HepG2 (cell line): ENCODE measurements at regions not wholly inside any gene's neighbourhood (a gene's known extent, or its start where the extent isn't known, plus 50 kb on each side); places are given as distances from the start of the nearest gene placed in this dataset.
A peak's percentile ranks its signal among the peaks of the same experiment; 100 is the strongest.

ENCODE experiments used
- BCL6 ChIP-seq: IDR thresholded peaks from 2 replicates; pipeline ENCODE4 v1.6.1; 2016; ENCODE audit warnings: missing genetic modification reagents, missing compliant biosample characterization
- CREB1 ChIP-seq, 2 experiments: fragments of 450-650 bp in 1 of 2; IDR thresholded peaks; 2 replicates each; pipeline ENCODE4 v1.6.1; 2016 to 2017; ENCODE audit warnings: control low read depth in 1 of 2, mild to moderate bottlenecking in 1 of 2, missing compliant biosample characterization in 1 of 2, missing genetic modification characterization in 1 of 2
- CREM ChIP-seq, 2 experiments: sonication (generic) in 1 of 2; formaldehyde crosslinking in 1 of 2; IDR thresholded peaks; 2 replicates each; pipeline versions ENCODE4 v1.4.0 to v1.6.1; 2016 to 2020; ENCODE audit warnings: antibody characterized with exemption in 1 of 2, mild to moderate bottlenecking in 1 of 2, missing genetic modification reagents in 1 of 2
- EHMT2 ChIP-seq: fragments of 200-600 bp; sonication (generic); IDR thresholded peaks from 2 replicates; pipeline ENCODE4 v1.7.0; 2017; ENCODE audit warnings: antibody characterized with exemption, low read depth, low read length, borderline replicate concordance
- FOXJ3 ChIP-seq: sonication (generic); formaldehyde crosslinking; IDR thresholded peaks from 2 replicates; pipeline ENCODE4 v1.4.0; 2020; ENCODE audit warnings: missing genetic modification reagents, mild to moderate bottlenecking, borderline replicate concordance
- HCFC1 ChIP-seq: fragments of 150-350 bp; IDR thresholded peaks from 2 replicates; pipeline ENCODE4 v1.6.1; 2014; ENCODE audit warnings: low read depth, low read length
- HNF1A ChIP-seq, 2 experiments: sonication (generic) in 1 of 2; formaldehyde crosslinking in 1 of 2; IDR thresholded peaks; 2 replicates each; pipeline versions ENCODE4 v1.4.0 to v1.6.1; 2016 to 2020; ENCODE audit warnings: borderline replicate concordance in 1 of 2, low read depth in 1 of 2, mild to moderate bottlenecking in 1 of 2, missing genetic modification reagents in 1 of 2
- PAXIP1 ChIP-seq: sonication (generic); formaldehyde crosslinking; conservative IDR thresholded peaks from 2 replicates; pipeline ENCODE4 v1.4.0; 2020; ENCODE audit warnings: mild to moderate bottlenecking, missing genetic modification reagents, moderate library complexity
- RFX5 ChIP-seq: IDR thresholded peaks from 2 replicates; pipeline ENCODE4 v1.6.1; 2011; ENCODE audit warnings: low read depth, low read length, improper control_type of control experiment
- RXRB ChIP-seq: IDR thresholded peaks from 2 replicates; pipeline ENCODE4 v1.6.1; 2016; ENCODE audit warnings: borderline replicate concordance, missing genetic modification reagents, missing compliant biosample characterization
- SIX1 ChIP-seq: sonication (generic); formaldehyde crosslinking; IDR thresholded peaks from 2 replicates; pipeline ENCODE4 v1.4.0; 2020; ENCODE audit warnings: missing genetic modification reagents, borderline replicate concordance
- SOX5 ChIP-seq: IDR thresholded peaks from 2 replicates; pipeline ENCODE4 v1.6.1; 2016; ENCODE audit warnings: borderline replicate concordance
- ZFP1 ChIP-seq: IDR thresholded peaks from 2 replicates; pipeline ENCODE4 v1.6.1; 2016
- ZGPAT ChIP-seq: IDR thresholded peaks from 2 replicates; pipeline ENCODE4 v1.6.1; 2016; ENCODE audit warnings: mild to moderate bottlenecking
- ZNF180 ChIP-seq: sonication (generic); formaldehyde crosslinking; IDR thresholded peaks from 2 replicates; pipeline ENCODE4 v1.4.0; 2020; ENCODE audit warnings: low read depth, missing genetic modification reagents, borderline replicate concordance
- ZNF652 ChIP-seq: IDR thresholded peaks from 2 replicates; pipeline ENCODE4 v1.6.1; 2016; ENCODE audit warnings: low read depth, borderline replicate concordance
- ZUFSP ChIP-seq: sonication (generic); formaldehyde crosslinking; IDR thresholded peaks from 2 replicates; pipeline ENCODE4 v1.9.0; 2021; ENCODE audit warnings: missing genetic modification reagents, mild to moderate bottlenecking, borderline replicate concordance

- TF ChIP-seq PAXIP1 (peak; percentile 83), HCFC1 (no peak), FOXJ3 (CRISPR knock-in tag) (peak; percentile 70; the same call in 1 of the 2 replicates), RXRB (CRISPR knock-in tag) (peak; percentile 70), ZNF180 (no peak), BCL6 (CRISPR knock-in tag) (peak; percentile 99), HNF1A (IDR thresholded peaks at IDR 0.05; ENCODE audit: low read depth) (peak; percentile 89), HNF1A (CRISPR knock-in tag; IDR thresholded peaks at IDR 0.05; ENCODE audit: borderline replicate concordance) (peak; percentile 47; the same call in 1 of the 2 replicates), CREM (IDR thresholded peaks at IDR 0.05) (peak; percentile 71), CREM (CRISPR knock-in tag; IDR thresholded peaks at IDR 0.05) (no peak), ZFP1 (CRISPR knock-in tag) (0 out of 2 replicates have a peak, but pooled peaks have one; percentile 68), ZNF652 (peak; percentile 69; the same call in 1 of the 2 replicates), ZUFSP (no peak), SIX1 (CRISPR knock-in tag) (peak; percentile 46; the same call in 1 of the 2 replicates), CREB1 (IDR thresholded peaks at IDR 0.05) (no peak), CREB1 (CRISPR knock-in tag; IDR thresholded peaks at IDR 0.05) (peak; percentile 50; the same call in 1 of the 2 replicates), RFX5 (no peak), ZGPAT (CRISPR knock-in tag) (peak; percentile 85), SOX5 (CRISPR knock-in tag) (peak; percentile 98), EHMT2 (peak; percentile 42; the same call in 1 of the 2 replicates)
These were observed 55.0 kb upstream of the SI start (continued) for GRCh38 chr3:165133188-165133899.
